NCI-H1417 (cell line): ENCODE measurements at regions not wholly inside any gene's neighbourhood (a gene's known extent, or its start where the extent isn't known, plus 50 kb on each side); places are given as distances from the start of the nearest gene placed in this dataset.

Source experiments
- DNase-seq, 3 experiments: peaks; one replicate each; lab custom pipeline; 2025; lab: John Stamatoyannopoulos, UW

- DNase-seq, result peak in 1 of 3 experiments; percentile 23
These were observed 1794.0 kb upstream of the PCDH7 start for GRCh38 chr4:28926156-28926555.

- DNase-seq, result no peak
These were observed 1777.5 kb upstream of the PCDH7 start for GRCh38 chr4:28942631-28943030.

GRCh38 chr4:28947374-28947773 is 1772.8 kb upstream of the PCDH7 start:
- DNase-seq, result no peak

- no peak for DNase-seq
These were observed 1771.7 kb upstream of the PCDH7 start for GRCh38 chr4:28948501-28948900.

GRCh38 chr4:28966982-28967381 is 1753.2 kb upstream of the PCDH7 start:
- DNase-seq, result no peak

- no peak for DNase-seq
These were observed 1746.4 kb upstream of the PCDH7 start for GRCh38 chr4:28973587-28974350.

GRCh38 chr4:28976369-28976768 is 1743.8 kb upstream of the PCDH7 start:
- no peak for DNase-seq

- DNase-seq, result peak in 2 of 3 experiments; percentile 29 to 55
These were observed 1718.0 kb upstream of the PCDH7 start for GRCh38 chr4:29002151-29002550.

GRCh38 chr4:29005838-29006237 is 1714.3 kb upstream of the PCDH7 start:
- no peak for DNase-seq

GRCh38 chr4:29009908-29010307 is 1710.3 kb upstream of the PCDH7 start:
- DNase-seq, result no peak

- no peak for DNase-seq
These were observed 1706.8 kb upstream of the PCDH7 start for GRCh38 chr4:29013341-29013740.

GRCh38 chr4:29014555-29014954 is 1705.6 kb upstream of the PCDH7 start:
- no peak for DNase-seq

- no peak for DNase-seq
These were observed 1686.5 kb upstream of the PCDH7 start for GRCh38 chr4:29033703-29034102.

GRCh38 chr4:29037501-29037900 is 1682.7 kb upstream of the PCDH7 start:
- peak in 1 of 3 experiments; percentile 3 for DNase-seq

- no peak for DNase-seq
These were observed 1676.8 kb upstream of the PCDH7 start for GRCh38 chr4:29043411-29043810.

- DNase-seq, result no peak
These were observed 1674.0 kb upstream of the PCDH7 start for GRCh38 chr4:29046186-29046585.

- no peak for DNase-seq
These were observed 1673.4 kb upstream of the PCDH7 start for GRCh38 chr4:29046781-29047180.

- no peak for DNase-seq
These were observed 1672.7 kb upstream of the PCDH7 start for GRCh38 chr4:29047341-29048041.

- no peak for DNase-seq
These were observed 1668.7 kb upstream of the PCDH7 start for GRCh38 chr4:29051381-29051965.

GRCh38 chr4:29052266-29052665 is 1667.9 kb upstream of the PCDH7 start:
- peak in 1 of 3 experiments; percentile 5 for DNase-seq

GRCh38 chr4:29058531-29058930 is 1661.6 kb upstream of the PCDH7 start:
- DNase-seq, result no peak

GRCh38 chr4:29066861-29067260 is 1653.3 kb upstream of the PCDH7 start:
- no peak for DNase-seq

- DNase-seq, result no peak
These were observed 1646.6 kb upstream of the PCDH7 start for GRCh38 chr4:29073571-29073970.
